GM12878 (cell line): ENCODE measurements at regions not wholly inside any gene's neighbourhood (a gene's known extent, or its start where the extent isn't known, plus 50 kb on each side); places are given as distances from the start of the nearest gene placed in this dataset.

ENCODE experiments used
- FOXK2 ChIP-seq: fragments of 450-650 bp; IDR thresholded peaks from 2 replicates; pipeline ENCODE4 v1.6.1; 2017; ENCODE audit warnings: mild to moderate bottlenecking, moderate library complexity
- JUND ChIP-seq: IDR thresholded peaks from 2 replicates; pipeline ENCODE4 v1.6.1; 2012; ENCODE audit warnings: low read depth, mild to moderate bottlenecking, low read length, improper control_type of control experiment, moderate library complexity
- NFYB ChIP-seq: IDR thresholded peaks from 2 replicates; pipeline ENCODE4 v1.6.1; 2011; ENCODE audit warnings: low read depth, mild to moderate bottlenecking, low read length, improper control_type of control experiment, moderate library complexity; ENCODE audit not compliant: insufficient read depth
- NR2F1 ChIP-seq: fragments of 450-650 bp; conservative IDR thresholded peaks from 2 replicates; pipeline ENCODE4 v1.6.1; 2017; ENCODE audit warnings: mild to moderate bottlenecking
- POLR2AphosphoS5 ChIP-seq: IDR thresholded peaks from 2 replicates; pipeline ENCODE4 v1.6.1; 2011; ENCODE audit warnings: mild to moderate bottlenecking, low read length, inconsistent platforms
- USF2 ChIP-seq: IDR thresholded peaks from 2 replicates; pipeline ENCODE4 v1.6.1; 2011; ENCODE audit warnings: low read depth, low read length, improper control_type of control experiment, borderline replicate concordance
- TF ChIP-seq, protein P1 (sequence below): fragments of 450-650 bp; IDR thresholded peaks from 2 replicates; pipeline ENCODE4 v1.6.1; 2016; ENCODE audit warnings: mild to moderate bottlenecking, moderate library complexity, borderline replicate concordance
- TF ChIP-seq, protein P2 (sequence below), 3 experiments: IDR thresholded peaks in 2 of 3; conservative IDR thresholded peaks in 1 of 3; 2 replicates each; pipeline ENCODE4 v1.5.1; 2011; ENCODE audit warnings: low read depth in 3 of 3, low read length in 3 of 3, mild to moderate bottlenecking in 3 of 3, control low read depth in 2 of 3, moderate library complexity in 2 of 3, inconsistent platforms in 1 of 3, mixed read lengths in 1 of 3; ENCODE audit not compliant: control insufficient read depth in 2 of 3, insufficient read depth in 1 of 3; ENCODE audit errors: extremely low read depth in 1 of 3

- TF ChIP-seq POLR2AphosphoS5 (no peak), USF2 (no peak), FOXK2 (no peak), NFYB (no peak), JUND (no peak), NR2F1 (no peak)
- TF ChIP-seq, protein P1, sequence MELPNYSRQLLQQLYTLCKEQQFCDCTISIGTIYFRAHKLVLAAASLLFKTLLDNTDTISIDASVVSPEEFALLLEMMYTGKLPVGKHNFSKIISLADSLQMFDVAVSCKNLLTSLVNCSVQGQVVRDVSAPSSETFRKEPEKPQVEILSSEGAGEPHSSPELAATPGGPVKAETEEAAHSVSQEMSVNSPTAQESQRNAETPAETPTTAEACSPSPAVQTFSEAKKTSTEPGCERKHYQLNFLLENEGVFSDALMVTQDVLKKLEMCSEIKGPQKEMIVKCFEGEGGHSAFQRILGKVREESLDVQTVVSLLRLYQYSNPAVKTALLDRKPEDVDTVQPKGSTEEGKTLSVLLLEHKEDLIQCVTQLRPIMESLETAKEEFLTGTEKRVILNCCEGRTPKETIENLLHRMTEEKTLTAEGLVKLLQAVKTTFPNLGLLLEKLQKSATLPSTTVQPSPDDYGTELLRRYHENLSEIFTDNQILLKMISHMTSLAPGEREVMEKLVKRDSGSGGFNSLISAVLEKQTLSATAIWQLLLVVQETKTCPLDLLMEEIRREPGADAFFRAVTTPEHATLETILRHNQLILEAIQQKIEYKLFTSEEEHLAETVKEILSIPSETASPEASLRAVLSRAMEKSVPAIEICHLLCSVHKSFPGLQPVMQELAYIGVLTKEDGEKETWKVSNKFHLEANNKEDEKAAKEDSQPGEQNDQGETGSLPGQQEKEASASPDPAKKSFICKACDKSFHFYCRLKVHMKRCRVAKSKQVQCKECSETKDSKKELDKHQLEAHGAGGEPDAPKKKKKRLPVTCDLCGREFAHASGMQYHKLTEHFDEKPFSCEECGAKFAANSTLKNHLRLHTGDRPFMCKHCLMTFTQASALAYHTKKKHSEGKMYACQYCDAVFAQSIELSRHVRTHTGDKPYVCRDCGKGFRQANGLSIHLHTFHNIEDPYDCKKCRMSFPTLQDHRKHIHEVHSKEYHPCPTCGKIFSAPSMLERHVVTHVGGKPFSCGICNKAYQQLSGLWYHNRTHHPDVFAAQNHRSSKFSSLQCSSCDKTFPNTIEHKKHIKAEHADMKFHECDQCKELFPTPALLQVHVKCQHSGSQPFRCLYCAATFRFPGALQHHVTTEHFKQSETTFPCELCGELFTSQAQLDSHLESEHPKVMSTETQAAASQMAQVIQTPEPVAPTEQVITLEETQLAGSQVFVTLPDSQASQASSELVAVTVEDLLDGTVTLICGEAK, result no peak
- TF ChIP-seq, protein P2, sequence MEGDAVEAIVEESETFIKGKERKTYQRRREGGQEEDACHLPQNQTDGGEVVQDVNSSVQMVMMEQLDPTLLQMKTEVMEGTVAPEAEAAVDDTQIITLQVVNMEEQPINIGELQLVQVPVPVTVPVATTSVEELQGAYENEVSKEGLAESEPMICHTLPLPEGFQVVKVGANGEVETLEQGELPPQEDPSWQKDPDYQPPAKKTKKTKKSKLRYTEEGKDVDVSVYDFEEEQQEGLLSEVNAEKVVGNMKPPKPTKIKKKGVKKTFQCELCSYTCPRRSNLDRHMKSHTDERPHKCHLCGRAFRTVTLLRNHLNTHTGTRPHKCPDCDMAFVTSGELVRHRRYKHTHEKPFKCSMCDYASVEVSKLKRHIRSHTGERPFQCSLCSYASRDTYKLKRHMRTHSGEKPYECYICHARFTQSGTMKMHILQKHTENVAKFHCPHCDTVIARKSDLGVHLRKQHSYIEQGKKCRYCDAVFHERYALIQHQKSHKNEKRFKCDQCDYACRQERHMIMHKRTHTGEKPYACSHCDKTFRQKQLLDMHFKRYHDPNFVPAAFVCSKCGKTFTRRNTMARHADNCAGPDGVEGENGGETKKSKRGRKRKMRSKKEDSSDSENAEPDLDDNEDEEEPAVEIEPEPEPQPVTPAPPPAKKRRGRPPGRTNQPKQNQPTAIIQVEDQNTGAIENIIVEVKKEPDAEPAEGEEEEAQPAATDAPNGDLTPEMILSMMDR (IDR thresholded peaks at IDR 0.05 in 2 of 3, conservative IDR thresholded peaks at IDR 0.05 in 1 of 3; ENCODE audit: control insufficient read depth in 2 of 3, extremely low read depth in 1 of 3, insufficient read depth in 1 of 3, low read depth in 3 of 3, low read length in 3 of 3), result no peak
Observed at GRCh38 chr4:55255179-55255578, 90.9 kb upstream of the SRD5A3 start.
